SK-N-SH treated with all-trans-retinoic acid at 6 μM for 48 hours (cell line): ENCODE measurements at regions not wholly inside any gene's neighbourhood (a gene's known extent, or its start where the extent isn't known, plus 50 kb on each side); places are given as distances from the start of the nearest gene placed in this dataset.
"Not testable (repeated sequence)": the region's sequence is repeated elsewhere in the genome, so short reads cannot be mapped to it uniquely, and the experiment has no call there.

ENCODE experiments used
- ARNTL ChIP-seq: fragments of 450-650 bp; formaldehyde crosslinking; IDR thresholded peaks from 2 replicates; pipeline ENCODE4 v1.5.0; 2020; ENCODE audit warnings: low read depth, mild to moderate bottlenecking, moderate library complexity, borderline replicate concordance
- CSDC2 ChIP-seq: fragments of 250-450 bp; sonication (Bioruptor Pico); IDR thresholded peaks from 2 replicates; pipeline ENCODE4 v1.5.0; 2020; ENCODE audit warnings: mild to moderate bottlenecking, moderate library complexity
- GLIS3 ChIP-seq: fragments of 250-450 bp; sonication (Bioruptor Pico); IDR thresholded peaks from 2 replicates; pipeline ENCODE4 v1.5.0; 2020; ENCODE audit warnings: mild to moderate bottlenecking, moderate library complexity
- ISL1 ChIP-seq: fragments of 250-450 bp; sonication (Bioruptor Pico); IDR thresholded peaks from 2 replicates; pipeline ENCODE4 v2.1.2; 2022; ENCODE audit warnings: mild to moderate bottlenecking, moderate library complexity
- OSR1 ChIP-seq: fragments of 250-450 bp; sonication (Bioruptor Pico); IDR thresholded peaks from 2 replicates; pipeline ENCODE4 v1.8.0; 2022; ENCODE audit warnings: moderate library complexity, mild to moderate bottlenecking, inconsistent platforms
- POU6F1 ChIP-seq: fragments of 250-450 bp; sonication (Bioruptor Pico); IDR thresholded peaks from 2 replicates; pipeline ENCODE4 v1.8.0; 2021; ENCODE audit warnings: low read depth, mild to moderate bottlenecking, moderate library complexity, borderline replicate concordance
- RARB ChIP-seq: fragments of 250-450 bp; sonication (Bioruptor Pico); IDR thresholded peaks from 2 replicates; pipeline ENCODE4 v1.8.0; 2021; ENCODE audit warnings: mild to moderate bottlenecking, moderate library complexity
- TOX ChIP-seq: fragments of 250-450 bp; sonication (Bioruptor Pico); IDR thresholded peaks from 2 replicates; pipeline ENCODE4 v1.8.0; 2021; ENCODE audit warnings: mild to moderate bottlenecking, moderate library complexity, borderline replicate concordance
- ZFP3 ChIP-seq: fragments of 250-450 bp; sonication (Bioruptor Pico); IDR thresholded peaks from 2 replicates; pipeline ENCODE4 v1.5.0; 2020; ENCODE audit warnings: mild to moderate bottlenecking, moderate library complexity
- ZFP30 ChIP-seq: fragments of 450-650 bp; formaldehyde crosslinking; IDR thresholded peaks from 2 replicates; pipeline ENCODE4 v1.5.0; 2022; ENCODE audit warnings: mild to moderate bottlenecking, moderate library complexity
- ZNF565 ChIP-seq: fragments of 450-650 bp; formaldehyde crosslinking; conservative IDR thresholded peaks from 2 replicates; pipeline ENCODE4 v1.5.0; 2020; ENCODE audit warnings: low read depth, mild to moderate bottlenecking, moderate library complexity
- ZNF70 ChIP-seq: fragments of 450-650 bp; formaldehyde crosslinking; IDR thresholded peaks from 2 replicates; pipeline ENCODE4 v1.5.0; 2020; ENCODE audit warnings: mild to moderate bottlenecking, moderate library complexity
- TF ChIP-seq, protein P1 (sequence below): fragments of 250-450 bp; sonication (Bioruptor Pico); IDR thresholded peaks from 2 replicates; pipeline ENCODE4 v1.5.0; 2020; ENCODE audit warnings: mild to moderate bottlenecking, moderate library complexity

GRCh38 chr7:131679071-131679470, 122.6 kb upstream of the PODXL start:
- TF ChIP-seq ZFP3 (CRISPR knock-in tag); OSR1 (CRISPR knock-in tag); ISL1; ARNTL (CRISPR knock-in tag); CSDC2 (CRISPR knock-in tag); GLIS3 (CRISPR knock-in tag); ZFP30 (CRISPR knock-in tag); ZNF565 (CRISPR knock-in tag); POU6F1 (CRISPR knock-in tag); RARB (CRISPR knock-in tag); ZNF70 (CRISPR knock-in tag); TOX (CRISPR knock-in tag): not testable (repeated sequence)
- TF ChIP-seq, protein P1, sequence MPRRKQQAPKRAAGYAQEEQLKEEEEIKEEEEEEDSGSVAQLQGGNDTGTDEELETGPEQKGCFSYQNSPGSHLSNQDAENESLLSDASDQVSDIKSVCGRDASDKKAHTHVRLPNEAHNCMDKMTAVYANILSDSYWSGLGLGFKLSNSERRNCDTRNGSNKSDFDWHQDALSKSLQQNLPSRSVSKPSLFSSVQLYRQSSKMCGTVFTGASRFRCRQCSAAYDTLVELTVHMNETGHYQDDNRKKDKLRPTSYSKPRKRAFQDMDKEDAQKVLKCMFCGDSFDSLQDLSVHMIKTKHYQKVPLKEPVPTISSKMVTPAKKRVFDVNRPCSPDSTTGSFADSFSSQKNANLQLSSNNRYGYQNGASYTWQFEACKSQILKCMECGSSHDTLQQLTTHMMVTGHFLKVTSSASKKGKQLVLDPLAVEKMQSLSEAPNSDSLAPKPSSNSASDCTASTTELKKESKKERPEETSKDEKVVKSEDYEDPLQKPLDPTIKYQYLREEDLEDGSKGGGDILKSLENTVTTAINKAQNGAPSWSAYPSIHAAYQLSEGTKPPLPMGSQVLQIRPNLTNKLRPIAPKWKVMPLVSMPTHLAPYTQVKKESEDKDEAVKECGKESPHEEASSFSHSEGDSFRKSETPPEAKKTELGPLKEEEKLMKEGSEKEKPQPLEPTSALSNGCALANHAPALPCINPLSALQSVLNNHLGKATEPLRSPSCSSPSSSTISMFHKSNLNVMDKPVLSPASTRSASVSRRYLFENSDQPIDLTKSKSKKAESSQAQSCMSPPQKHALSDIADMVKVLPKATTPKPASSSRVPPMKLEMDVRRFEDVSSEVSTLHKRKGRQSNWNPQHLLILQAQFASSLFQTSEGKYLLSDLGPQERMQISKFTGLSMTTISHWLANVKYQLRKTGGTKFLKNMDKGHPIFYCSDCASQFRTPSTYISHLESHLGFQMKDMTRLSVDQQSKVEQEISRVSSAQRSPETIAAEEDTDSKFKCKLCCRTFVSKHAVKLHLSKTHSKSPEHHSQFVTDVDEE (CRISPR knock-in tag) = not testable (repeated sequence)
